Ovary (tissue), 7 donors: ENCODE measurements at regions not wholly inside any gene's neighbourhood (a gene's known extent, or its start where the extent isn't known, plus 50 kb on each side); places are given as distances from the start of the nearest gene placed in this dataset.

Experiments
- DNase-seq, 5 donors: peaks; one replicate each; pipeline ENCODE4 v3.0.0-alpha.2; 2019 to 2020
- H3K27ac ChIP-seq, 2 donors: fragments of 200-600 bp; one replicate each; pipeline versions ENCODE4 v1.5.1 to v1.8.0; 2019 to 2022
- H3K27me3 ChIP-seq: fragments of 200-600 bp; one replicate; pipeline ENCODE4 v1.8.0; 2022
- H3K36me3 ChIP-seq: fragments of 200-600 bp; sonication (generic); one replicate; pipeline ENCODE4 v1.5.1; 2019
- H3K4me1 ChIP-seq: one replicate; pipeline ENCODE4 v1.8.1; 2013; ENCODE audit warnings: mild to moderate bottlenecking, moderate library complexity; ENCODE audit not compliant: insufficient read depth
- H3K4me3 ChIP-seq: fragments of 200-600 bp; sonication (generic); one replicate; pipeline ENCODE4 v1.5.1; 2017
- H3K9me3 ChIP-seq, 2 donors: fragments of 200-600 bp in 1 of 2; sonication (generic) in 1 of 2; one replicate each; pipeline versions ENCODE4 v1.5.1 to v1.8.1; 2013 to 2019; ENCODE audit warnings: mild to moderate bottlenecking in 1 of 2, moderate library complexity in 1 of 2
- CTCF ChIP-seq, 3 donors: fragments of 450-650 bp in 2 of 3; fragments of 200-600 bp in 1 of 3; IDR thresholded peaks; one replicate each; pipeline versions ENCODE4 v1.5.1 to v1.8.0; 2016 to 2022; ENCODE audit warnings: antibody characterized with exemption in 3 of 3, mild to moderate bottlenecking in 1 of 3
- EP300 ChIP-seq: sonication (generic); formaldehyde crosslinking; IDR thresholded peaks from one replicate; pipeline ENCODE4 v1.6.1; 2017; ENCODE audit warnings: antibody characterized with exemption
- POLR2A ChIP-seq: fragments of 450-650 bp; IDR thresholded peaks from one replicate; pipeline ENCODE4 v1.6.1; 2017; ENCODE audit warnings: antibody characterized with exemption, mild to moderate bottlenecking, moderate library complexity
- WGBS, 3 donors: extraction: QIAGEN DNeasy Blood & Tissue Kit in 1 of 3; methylation state at CpG; one replicate each; pipeline versions ENCODE4 v1.1.5 to v1.1.7; 2013 to 2017; 5-methylcytosine and 5-hydroxymethylcytosine counted together
- intact Hi-C, 4 donors: fragments of 100-400 bp; cut with DNase I; formaldehyde crosslinking; loops; one replicate each; pipeline versions ENCODE4 v1.11.0 to v1.15.1; 2022 to 2023
- donor health status: DM: no; HTN: no; CAD: no; lungs with moderate emphysema.
- donor health status: DM: no; HTN: no; CAD: no.
- donor health status: Bipolar disorder and iron deficiency.
- donor health status: DM: no; HTN: no; CAD: no.
- donor health status: DM: yes; HTN: yes; CAD: no.

GRCh38 chr12:76247992-76248391, 100.2 kb downstream of the BBS10 start:
- Histone ChIP-seq H3K4me1 (no peaks in the 10 kb centered on the region), H3K4me3 (no peak overlapping the region), H3K36me3 (no peaks in the 10 kb centered on the region), H3K9me3 (no peaks in the 10 kb centered on the region), H3K27ac (no peak overlapping the region), H3K27me3 (no peaks in the 10 kb centered on the region)
- intact Hi-C loops: loop anchor here in 1 of 4 donors (2.0 kb wide), 1 partner anchor 17 kb away; no protein-coding TSS in a partner anchor
- no peak for TF ChIP-seq EP300
- TF ChIP-seq POLR2A: no peak
- whole genome bisulfite sequencing, 3 donors: 76 to 81% (median 79%) methylated on average over 1 of the region's 1 CpG
- DNase-seq: no peak

GRCh38 chr12:76247026-76247646, 101.1 kb downstream of the BBS10 start:
- intact Hi-C loops: no loop called here
- H3K36me3 ChIP-seq: no peaks in the 10 kb centered on the region
- no peak overlapping the region for H3K4me3 ChIP-seq
- no peaks in the 10 kb centered on the region for H3K9me3 ChIP-seq
- WGBS, 3 donors: 48 to 61% (median 59%) methylated on average over 4 of the region's 4 CpGs
- DNase-seq: no peak
- TF ChIP-seq POLR2A: no peak
- no peak for TF ChIP-seq EP300
- no peak for TF ChIP-seq CTCF (IDR thresholded peaks at IDR 0.05)
- H3K4me1 ChIP-seq: no peaks in the 10 kb centered on the region
- no peaks in the 10 kb centered on the region for H3K27me3 ChIP-seq
- no peak overlapping the region for H3K27ac ChIP-seq

- Histone ChIP-seq H3K27me3 (no peaks in the 10 kb centered on the region), H3K9me3 (no peaks in the 10 kb centered on the region), H3K4me3 (no peak overlapping the region), H3K4me1 (no peaks in the 10 kb centered on the region), H3K27ac (no peak overlapping the region), H3K36me3 (no peaks in the 10 kb centered on the region)
- WGBS, 3 donors: 48 to 61% (median 54%) methylated on average over 2 of the region's 2 CpGs
- TF ChIP-seq POLR2A (no peak), CTCF (IDR thresholded peaks at IDR 0.05) (no peak), EP300 (no peak)
- intact Hi-C loops: no loop called here
- DNase-seq: no peak
Observed at GRCh38 chr12:76246611-76247010, 101.6 kb downstream of the BBS10 start.

- no peak for DNase-seq
- Histone ChIP-seq H3K9me3 (no peaks in the 10 kb centered on the region), H3K4me1 (no peaks in the 10 kb centered on the region), H3K27ac (no peak overlapping the region), H3K27me3 (no peaks in the 10 kb centered on the region), H3K36me3 (no peaks in the 10 kb centered on the region), H3K4me3 (no peak overlapping the region)
- TF ChIP-seq CTCF (IDR thresholded peaks at IDR 0.05) (no peak), POLR2A (no peak), EP300 (no peak)
- intact Hi-C loops: loop anchor here in 1 of 4 donors (5.0 kb wide), 1 partner anchor 1873 kb away; no protein-coding TSS in a partner anchor
- WGBS, 3 donors: 21 to 39% (median 39%) methylated on average over 3 of the region's 3 CpGs
Observed at GRCh38 chr12:76244300-76244699, 103.9 kb downstream of the BBS10 start.

- Histone ChIP-seq H3K27ac (no peak overlapping the region), H3K27me3 (no peaks in the 10 kb centered on the region), H3K9me3 (no peaks in the 10 kb centered on the region), H3K36me3 (no peaks in the 10 kb centered on the region), H3K4me3 (no peak overlapping the region), H3K4me1 (no peaks in the 10 kb centered on the region)
- DNase-seq: no peak
- intact Hi-C loops: loop anchor here in 1 of 4 donors (5.0 kb wide), 1 partner anchor 1874 kb away; no protein-coding TSS in a partner anchor
- WGBS, 3 donors: 76 to 87% (median 77%) methylated on average over 2 of the region's 2 CpGs
- TF ChIP-seq EP300 (no peak), POLR2A (no peak), CTCF (IDR thresholded peaks at IDR 0.05) (no peak)
Observed at GRCh38 chr12:76242813-76243550, 105.2 kb downstream of the BBS10 start.
